ENCODE measurements at regions not wholly inside any gene's neighbourhood (a gene's known extent, or its start where the extent isn't known, plus 50 kb on each side); places are given as distances from the start of the nearest gene placed in this dataset.

DNA sequence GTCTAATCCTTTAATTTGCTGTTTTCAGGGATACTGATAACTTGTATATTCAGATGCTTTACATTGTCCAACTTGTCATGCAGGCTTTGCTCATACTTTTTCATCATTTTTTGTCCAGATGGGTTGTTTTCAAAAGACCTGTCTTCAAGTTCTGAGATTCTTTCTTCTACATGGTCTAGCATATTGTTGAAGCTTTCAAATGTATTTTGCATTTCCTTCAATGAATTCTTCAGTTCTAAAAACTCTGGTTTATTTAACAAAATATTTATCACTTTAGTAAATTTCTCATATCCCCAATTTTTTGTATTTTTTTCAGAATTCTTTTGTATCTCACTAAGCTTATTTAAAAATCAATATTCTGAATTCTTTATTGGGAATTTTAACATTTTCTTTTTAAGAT, 388.3 kb upstream of the IL12A start:
- H3K4me3 ChIP-seq (ENCODE audit: low read depth, low read length): no peak overlapping the region
- TF ChIP-seq, protein P1, sequence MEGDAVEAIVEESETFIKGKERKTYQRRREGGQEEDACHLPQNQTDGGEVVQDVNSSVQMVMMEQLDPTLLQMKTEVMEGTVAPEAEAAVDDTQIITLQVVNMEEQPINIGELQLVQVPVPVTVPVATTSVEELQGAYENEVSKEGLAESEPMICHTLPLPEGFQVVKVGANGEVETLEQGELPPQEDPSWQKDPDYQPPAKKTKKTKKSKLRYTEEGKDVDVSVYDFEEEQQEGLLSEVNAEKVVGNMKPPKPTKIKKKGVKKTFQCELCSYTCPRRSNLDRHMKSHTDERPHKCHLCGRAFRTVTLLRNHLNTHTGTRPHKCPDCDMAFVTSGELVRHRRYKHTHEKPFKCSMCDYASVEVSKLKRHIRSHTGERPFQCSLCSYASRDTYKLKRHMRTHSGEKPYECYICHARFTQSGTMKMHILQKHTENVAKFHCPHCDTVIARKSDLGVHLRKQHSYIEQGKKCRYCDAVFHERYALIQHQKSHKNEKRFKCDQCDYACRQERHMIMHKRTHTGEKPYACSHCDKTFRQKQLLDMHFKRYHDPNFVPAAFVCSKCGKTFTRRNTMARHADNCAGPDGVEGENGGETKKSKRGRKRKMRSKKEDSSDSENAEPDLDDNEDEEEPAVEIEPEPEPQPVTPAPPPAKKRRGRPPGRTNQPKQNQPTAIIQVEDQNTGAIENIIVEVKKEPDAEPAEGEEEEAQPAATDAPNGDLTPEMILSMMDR (IDR thresholded peaks at IDR 0.05; ENCODE audit: borderline replicate concordance, insufficient read depth, low read depth, low read length): no peak

DNA sequence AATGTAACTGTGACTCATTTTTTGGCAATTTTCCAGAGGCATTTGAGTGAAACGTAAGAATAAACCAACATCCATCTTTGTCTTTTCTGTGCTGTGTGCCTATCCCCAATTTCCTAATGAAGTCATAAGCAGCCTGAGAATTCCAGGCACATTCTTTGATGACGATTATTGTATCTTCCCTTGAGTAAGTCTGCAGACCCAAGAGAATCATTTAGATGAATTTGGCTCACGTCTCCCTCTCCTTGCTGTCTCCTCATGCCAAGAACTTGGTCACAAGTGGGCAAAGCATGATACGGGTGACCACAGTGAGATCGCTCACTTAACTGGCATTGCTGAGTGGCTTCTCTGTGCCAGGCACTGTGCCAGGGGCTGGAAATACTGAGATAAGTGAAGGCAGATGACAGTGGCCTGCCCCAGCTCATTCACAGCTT, 384.5 kb upstream of the IL12A start:
- H3K4me3 ChIP-seq (ENCODE audit: low read depth, low read length): no peak overlapping the region
- TF ChIP-seq, protein P1 (IDR thresholded peaks at IDR 0.05; ENCODE audit: borderline replicate concordance, insufficient read depth, low read depth, low read length): no peak

DNA sequence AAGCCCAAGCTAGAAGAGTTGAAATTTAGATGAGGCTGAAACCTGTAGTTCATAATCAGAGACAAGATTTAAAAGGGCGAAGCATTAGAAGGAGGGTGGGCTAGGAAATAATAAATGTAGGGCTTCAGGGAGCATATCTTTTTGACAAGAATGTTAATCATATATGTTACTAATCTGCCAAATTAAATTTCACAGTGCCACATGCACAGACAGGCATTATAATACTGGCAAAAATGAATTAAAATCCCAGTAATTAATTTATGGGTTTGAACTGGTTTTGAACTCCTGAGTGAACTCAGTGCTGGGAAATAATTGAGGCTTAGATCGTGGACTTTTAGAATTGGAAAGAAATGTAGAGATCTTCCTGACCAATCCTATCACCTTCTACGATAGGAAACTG, 383.5 kb upstream of the IL12A start:
- no peak overlapping the region for H3K4me3 ChIP-seq (ENCODE audit: low read depth, low read length)
- TF ChIP-seq, protein P1 (IDR thresholded peaks at IDR 0.05; ENCODE audit: borderline replicate concordance, insufficient read depth, low read depth, low read length): no peak

DNA sequence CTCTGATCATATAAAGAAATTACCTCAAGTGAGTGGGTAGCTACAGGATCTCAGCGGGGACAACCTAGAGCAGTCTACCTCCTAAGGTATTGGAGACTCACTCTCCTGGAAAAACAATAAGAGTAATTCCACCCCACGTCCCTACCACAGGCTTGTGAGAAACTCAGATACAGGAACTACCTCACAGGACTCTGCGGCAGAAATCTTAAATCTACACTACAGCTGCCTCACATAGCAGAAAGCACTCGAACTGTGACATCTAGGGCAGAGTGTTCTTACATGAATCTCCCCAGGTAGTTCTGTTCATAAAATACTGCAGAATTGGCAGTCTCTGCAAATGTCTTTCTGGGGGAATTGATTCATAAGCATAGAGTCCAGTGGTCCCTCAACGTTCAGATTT, 382.9 kb upstream of the IL12A start:
- no peak overlapping the region for H3K4me3 ChIP-seq (ENCODE audit: low read depth, low read length)

DNA sequence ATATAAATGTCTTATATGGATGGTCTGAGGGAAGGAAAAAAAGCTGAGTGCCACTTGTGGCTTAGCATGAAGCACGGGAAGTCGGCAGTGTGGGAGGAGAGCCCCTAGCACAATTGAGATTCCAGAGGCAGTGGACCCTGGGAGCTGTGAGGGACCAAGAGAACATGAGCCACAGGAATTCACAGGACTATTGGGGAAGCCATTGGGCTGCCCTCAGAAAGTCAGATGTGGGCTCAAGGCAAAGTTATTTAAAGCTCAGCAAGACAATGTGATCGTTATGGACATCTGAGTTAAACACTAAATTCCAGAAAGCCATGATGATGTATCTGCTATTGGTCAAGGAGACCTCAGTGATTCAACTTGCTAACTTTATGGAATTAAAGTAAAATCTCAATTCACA, 380.8 kb upstream of the IL12A start:
- TF ChIP-seq, protein P1 (IDR thresholded peaks at IDR 0.05; ENCODE audit: borderline replicate concordance, insufficient read depth, low read depth, low read length): no peak
- H3K4me3 ChIP-seq (ENCODE audit: low read depth, low read length): no peak overlapping the region

More for the DNA sequence above, 382.9 kb upstream of the IL12A start:
- TF ChIP-seq, protein P1 (IDR thresholded peaks at IDR 0.05; ENCODE audit: borderline replicate concordance, insufficient read depth, low read depth, low read length): no peak

DNA sequence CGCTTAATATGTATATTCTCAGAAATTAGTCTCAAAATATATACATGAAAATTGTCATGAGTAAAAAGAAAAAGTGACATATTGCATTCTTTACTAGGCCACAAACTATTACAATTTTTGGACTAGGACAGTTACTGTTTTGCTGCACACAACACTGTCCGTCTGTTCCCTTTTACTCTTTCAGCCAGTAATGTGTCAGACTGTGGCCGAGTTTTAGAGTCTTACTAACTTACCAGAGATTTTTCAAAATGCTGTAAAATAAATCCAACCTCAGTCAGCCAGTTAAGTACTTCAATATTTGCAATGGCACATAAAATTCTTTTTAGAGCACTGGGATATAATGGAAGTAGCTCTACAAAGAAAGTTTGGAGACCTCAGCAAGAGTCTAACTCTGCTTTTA, 380.3 kb upstream of the IL12A start:
- H3K4me3 ChIP-seq (ENCODE audit: low read depth, low read length): no peak overlapping the region
- TF ChIP-seq, protein P1 (IDR thresholded peaks at IDR 0.05; ENCODE audit: borderline replicate concordance, insufficient read depth, low read depth, low read length): no peak

DNA sequence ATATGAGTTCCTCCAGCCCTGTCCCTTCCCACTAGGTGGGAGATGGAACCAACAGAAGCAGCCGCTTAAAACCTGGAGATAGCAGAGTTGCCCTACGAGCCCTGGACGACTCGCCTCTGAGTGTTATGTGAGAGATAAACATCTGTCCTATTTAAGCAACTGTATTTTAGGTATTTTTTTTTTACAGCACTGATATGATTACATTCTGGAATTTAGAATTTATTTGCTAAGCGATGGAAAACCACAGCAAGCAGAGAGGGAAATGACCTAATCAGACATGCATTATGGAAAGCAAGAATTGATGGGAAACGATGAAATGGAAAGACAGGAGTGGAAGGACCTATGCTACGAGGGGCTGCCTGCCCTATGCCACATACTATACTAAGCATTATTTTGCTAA, 379.0 kb upstream of the IL12A start:
- TF ChIP-seq, protein P1 (IDR thresholded peaks at IDR 0.05; ENCODE audit: borderline replicate concordance, insufficient read depth, low read depth, low read length): no peak
- H3K4me3 ChIP-seq (ENCODE audit: low read depth, low read length): no peak overlapping the region
